Stimulated activated effector memory CD8-positive, alpha-beta T cell treated with anti-CD3 and anti-CD28 coated beads, Interleukin-12 subunit alpha, Interleukin-12 subunit beta, amount 100 ng/mL, for 72 hours (primary cell): ENCODE measurements at regions not wholly inside any gene's neighbourhood (a gene's known extent, or its start where the extent isn't known, plus 50 kb on each side); places are given as distances from the start of the nearest gene placed in this dataset.
"Not testable (repeated sequence)": the region's sequence is repeated elsewhere in the genome, so short reads cannot be mapped to it uniquely, and the experiment has no call there.

Source experiments
- ATAC-seq: fragments of 150-1000 bp; cut with Tn5 transposase; 2 replicates; pipeline ENCODE4 v1.10.0; 2021
- DNase-seq, 2 donors: peaks; one replicate each; pipeline ENCODE4 v3.0.0; 2021 to 2022; ENCODE audit warnings: low spot score in 2 of 2
- H3K27ac Mint-ChIP-seq: one replicate; pipeline ENCODE4 v1.8.0; 2022; ENCODE audit warnings: mild to moderate bottlenecking, mixed read lengths
- H3K36me3 Mint-ChIP-seq: one replicate; pipeline ENCODE4 v1.8.0; 2022; ENCODE audit warnings: mild to moderate bottlenecking, mixed read lengths
- H3K4me1 Mint-ChIP-seq: one replicate; pipeline ENCODE4 v1.8.0; 2022; ENCODE audit warnings: mixed read lengths
- H3K4me3 Mint-ChIP-seq: one replicate; pipeline ENCODE4 v1.8.0; 2022; ENCODE audit warnings: mild to moderate bottlenecking, mixed read lengths
- H3K9me3 Mint-ChIP-seq: one replicate; pipeline ENCODE4 v1.8.0; 2022; ENCODE audit warnings: mixed read lengths

DNA sequence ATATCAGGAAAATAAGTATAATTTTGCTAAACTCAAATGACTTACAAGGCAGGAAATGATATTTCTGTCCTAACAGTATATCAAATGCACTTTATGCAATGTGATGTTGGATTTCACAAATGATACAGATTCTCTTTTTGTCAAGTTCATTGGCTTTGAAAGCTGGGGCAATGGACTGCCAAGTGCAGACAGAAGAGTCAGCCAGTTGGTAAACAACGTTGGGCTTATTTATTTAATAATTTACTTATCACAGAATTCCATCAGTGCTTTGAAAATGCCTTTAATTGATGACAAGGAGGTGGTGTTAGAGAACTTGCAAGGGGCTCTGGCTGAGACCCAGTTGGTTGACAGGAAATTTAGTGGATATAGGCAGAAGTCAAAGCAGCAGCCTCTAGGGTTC lies 79.9 kb upstream of the ADGRG2 start:
- H3K9me3 Mint-ChIP-seq: peaks cover 4% of the 10 kb centered on the region
- no peaks in the 10 kb centered on the region for H3K36me3 Mint-ChIP-seq
- ATAC-seq (no peak), DNase-seq (no peak)
- H3K27ac Mint-ChIP-seq: no peak overlapping the region
- H3K4me1 Mint-ChIP-seq: no peaks in the 10 kb centered on the region
- H3K4me3 Mint-ChIP-seq: no peak overlapping the region

DNA sequence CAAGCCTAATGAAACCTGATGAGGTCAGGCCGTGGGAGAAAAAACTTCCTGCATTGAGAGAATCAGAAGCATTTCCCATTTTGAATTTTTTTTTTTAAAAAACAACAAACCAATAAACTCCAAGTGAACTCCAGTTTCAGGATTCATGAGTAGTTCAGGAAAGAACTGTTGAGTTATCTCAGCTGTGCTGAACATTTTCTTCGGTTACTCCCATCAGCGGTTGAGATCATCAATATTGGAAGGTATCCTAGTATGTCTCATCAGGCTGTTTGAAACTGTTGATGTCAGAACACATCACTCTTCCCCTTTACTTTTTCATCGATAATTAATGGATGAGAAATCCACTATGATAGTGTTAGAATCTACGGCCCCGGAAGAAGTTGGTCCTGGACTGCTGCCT lies 82.4 kb upstream of the ADGRG2 start:
- no peak for ATAC-seq
- no peak for DNase-seq
- no peaks in the 10 kb centered on the region for H3K4me1 Mint-ChIP-seq
- H3K4me3 Mint-ChIP-seq: no peak overlapping the region
- H3K36me3 Mint-ChIP-seq: no peaks in the 10 kb centered on the region
- no peak overlapping the region for H3K27ac Mint-ChIP-seq
- peaks cover 4% of the 10 kb centered on the region for H3K9me3 Mint-ChIP-seq

GRCh38 chrX:19212037-19212436 lies 89.8 kb upstream of the ADGRG2 start:
- Mint-ChIP-seq H3K27ac (peak overlapping the region; percentile 83), H3K9me3 (no peaks in the 10 kb centered on the region), H3K36me3 (no peaks in the 10 kb centered on the region), H3K4me3 (peak overlapping the region; percentile 30), H3K4me1 (peaks cover 11% of the 10 kb centered on the region)
- DNase-seq (no peak), ATAC-seq (no peak)

GRCh38 chrX:19213610-19214152 lies 91.4 kb upstream of the ADGRG2 start:
- Mint-ChIP-seq H3K9me3 (no peaks in the 10 kb centered on the region), H3K36me3 (no peaks in the 10 kb centered on the region), H3K4me1 (peaks cover 11% of the 10 kb centered on the region), H3K4me3 (no peak overlapping the region), H3K27ac (no peak overlapping the region)
- no peak for DNase-seq
- no peak for ATAC-seq

DNA sequence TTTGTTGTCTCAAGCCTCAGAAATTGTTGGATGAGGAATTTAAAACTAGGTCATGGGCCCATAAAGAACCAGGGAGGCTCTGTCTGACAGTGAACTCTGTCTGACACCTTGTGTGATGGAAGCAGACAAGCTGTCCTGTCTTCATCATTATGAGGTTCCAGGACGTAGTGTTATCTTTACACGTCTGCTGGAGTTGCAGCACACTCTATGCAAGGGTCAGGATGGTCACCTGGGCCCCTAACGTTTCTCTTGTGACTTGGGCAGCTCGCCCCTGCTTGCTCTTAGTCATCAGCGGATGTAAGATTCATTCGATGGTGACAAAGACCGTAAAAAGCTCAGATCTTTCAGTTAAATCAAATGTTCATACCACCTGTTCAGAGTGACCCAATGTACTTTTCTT lies 92.0 kb upstream of the ADGRG2 start:
- Mint-ChIP-seq H3K27ac (no peak overlapping the region), H3K4me1 (peaks cover 11% of the 10 kb centered on the region), H3K9me3 (no peaks in the 10 kb centered on the region), H3K36me3 (no peaks in the 10 kb centered on the region), H3K4me3 (no peak overlapping the region)
- no peak for ATAC-seq
- DNase-seq: no peak

GRCh38 chrX:19225909-19226308 lies 103.6 kb upstream of the ADGRG2 start:
- no peak overlapping the region for H3K27ac Mint-ChIP-seq

DNA sequence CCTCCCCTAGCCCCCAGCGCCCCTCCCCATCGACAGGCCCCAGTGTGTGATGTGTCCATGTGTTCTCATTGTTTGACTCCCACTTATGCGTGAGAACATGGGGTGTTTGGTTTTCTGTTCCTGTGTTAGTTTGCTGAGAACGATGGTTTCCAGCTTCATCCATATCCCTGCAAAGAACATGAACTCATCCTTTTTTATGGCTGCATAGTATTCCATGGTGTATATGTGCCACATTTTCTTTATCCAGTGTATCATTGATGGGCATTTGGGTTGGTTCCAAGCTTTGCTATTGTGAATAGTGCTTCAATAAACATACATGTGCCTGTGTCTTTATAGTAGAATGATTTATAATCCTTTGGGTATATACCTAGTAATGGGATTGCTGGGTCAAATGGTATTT lies 107.6 kb upstream of the ADGRG2 start:
- H3K4me1 Mint-ChIP-seq, H3K36me3 Mint-ChIP-seq, H3K9me3 Mint-ChIP-seq, H3K4me3 Mint-ChIP-seq, H3K27ac Mint-ChIP-seq, ATAC-seq, DNase-seq: not testable (repeated sequence)

More at GRCh38 chrX:19225909-19226308, 103.6 kb upstream of the ADGRG2 start:
- H3K4me3 Mint-ChIP-seq: no peak overlapping the region
- DNase-seq (no peak), ATAC-seq (peak; percentile 46)
- H3K36me3 Mint-ChIP-seq: no peaks in the 10 kb centered on the region
- H3K4me1 Mint-ChIP-seq: no peaks in the 10 kb centered on the region
- no peaks in the 10 kb centered on the region for H3K9me3 Mint-ChIP-seq

DNA sequence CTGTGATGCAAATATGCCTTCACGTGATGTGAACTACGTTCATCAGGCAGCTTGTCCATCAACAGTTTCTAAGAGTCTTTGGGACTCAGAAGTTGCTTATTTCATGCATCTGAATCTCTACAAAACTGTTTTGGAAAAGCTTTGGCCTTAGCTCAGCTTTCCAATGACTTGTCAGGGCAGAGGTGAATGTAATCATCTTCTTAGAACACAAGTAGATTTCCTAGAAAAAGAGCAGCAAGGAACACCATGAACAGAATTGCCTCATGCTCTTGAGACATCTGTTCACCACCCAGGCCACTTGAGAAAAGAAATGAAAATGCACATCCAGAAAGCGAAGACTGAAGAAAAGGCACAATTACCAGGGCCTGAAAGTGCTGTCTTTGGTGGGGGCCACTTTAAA lies 105.8 kb upstream of the PDHA1 start:
- Mint-ChIP-seq H3K36me3 (no peaks in the 10 kb centered on the region), H3K4me3 (no peak overlapping the region), H3K27ac (no peak overlapping the region), H3K4me1 (no peaks in the 10 kb centered on the region), H3K9me3 (no peaks in the 10 kb centered on the region)
- DNase-seq (no peak), ATAC-seq (no peak)

GRCh38 chrX:19243431-19243830 lies 100.3 kb upstream of the PDHA1 start:
- Mint-ChIP-seq H3K4me3 (no peak overlapping the region), H3K27ac (no peak overlapping the region), H3K36me3 (no peaks in the 10 kb centered on the region), H3K4me1 (no peaks in the 10 kb centered on the region), H3K9me3 (peaks cover 4% of the 10 kb centered on the region)
- no peak for DNase-seq
- ATAC-seq: no peak

- ATAC-seq, H3K27ac Mint-ChIP-seq, H3K4me1 Mint-ChIP-seq, H3K9me3 Mint-ChIP-seq, H3K36me3 Mint-ChIP-seq, DNase-seq, H3K4me3 Mint-ChIP-seq: not testable (repeated sequence)
These were observed 98.8 kb upstream of the PDHA1 start for GRCh38 chrX:19244921-19245320.

DNA sequence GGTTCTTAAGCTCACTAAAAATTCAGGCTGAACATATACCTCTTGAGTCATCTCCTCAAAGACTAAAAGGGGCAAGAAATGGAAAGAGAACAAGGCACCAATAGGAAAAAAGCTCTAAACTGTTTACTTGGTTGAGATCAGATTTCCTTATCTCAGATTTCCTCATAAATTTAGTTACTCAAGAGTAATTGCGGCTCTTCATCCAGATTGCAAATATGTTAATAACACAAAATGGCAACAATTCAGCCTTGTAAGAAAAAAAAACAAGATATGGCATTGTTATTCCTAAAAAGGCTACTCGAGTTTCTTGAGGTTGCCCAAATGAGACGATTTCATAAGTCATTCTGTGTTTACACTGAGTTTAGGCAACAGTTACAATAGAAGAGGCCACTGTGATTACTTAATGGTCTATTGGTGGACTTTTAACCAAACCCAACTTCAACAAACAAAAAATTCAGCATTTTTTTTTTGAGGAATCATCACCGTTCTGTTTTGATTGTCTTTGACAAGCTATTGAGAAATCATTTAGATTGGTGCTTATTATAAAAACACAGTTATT lies 97.9 kb upstream of the PDHA1 start:
- DNase-seq (no peak), ATAC-seq (no peak)
- H3K36me3 Mint-ChIP-seq: no peaks in the 10 kb centered on the region
- H3K4me1 Mint-ChIP-seq: no peaks in the 10 kb centered on the region
- H3K27ac Mint-ChIP-seq: no peak overlapping the region
- H3K9me3 Mint-ChIP-seq: peaks cover 10% of the 10 kb centered on the region
- no peak overlapping the region for H3K4me3 Mint-ChIP-seq

GRCh38 chrX:19256986-19257385 lies 86.7 kb upstream of the PDHA1 start:
- H3K4me1 Mint-ChIP-seq: no peaks in the 10 kb centered on the region
- H3K27ac Mint-ChIP-seq: no peak overlapping the region
- no peaks in the 10 kb centered on the region for H3K36me3 Mint-ChIP-seq
- no peaks in the 10 kb centered on the region for H3K9me3 Mint-ChIP-seq
- DNase-seq (no peak), ATAC-seq (no peak)
- no peak overlapping the region for H3K4me3 Mint-ChIP-seq

GRCh38 chrX:19261026-19261425 lies 82.7 kb upstream of the PDHA1 start:
- not testable (repeated sequence) for H3K4me1 Mint-ChIP-seq, DNase-seq, H3K27ac Mint-ChIP-seq, H3K9me3 Mint-ChIP-seq, ATAC-seq, H3K36me3 Mint-ChIP-seq, H3K4me3 Mint-ChIP-seq

DNA sequence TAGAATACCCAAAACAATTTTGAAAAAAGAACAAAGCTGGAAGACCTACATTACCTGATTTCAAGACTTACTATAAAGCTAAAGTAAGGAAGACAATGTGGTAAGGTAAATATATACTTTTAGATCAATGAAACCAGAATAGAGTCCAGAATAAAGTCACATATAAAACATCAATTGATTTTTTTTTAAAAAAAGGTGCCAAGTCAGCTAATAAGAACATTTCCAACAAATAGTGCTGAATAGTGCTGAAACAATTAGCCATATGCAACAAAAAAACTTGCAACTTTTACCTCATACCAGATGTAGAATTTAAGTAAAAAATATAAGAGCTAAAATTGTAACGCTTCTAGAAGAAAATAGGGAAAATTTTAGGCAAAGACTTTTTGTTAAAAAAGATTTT lies 73.0 kb upstream of the PDHA1 start:
- no peak overlapping the region for H3K4me3 Mint-ChIP-seq
- no peak overlapping the region for H3K27ac Mint-ChIP-seq
- DNase-seq (no peak), ATAC-seq (no peak)
- H3K4me1 Mint-ChIP-seq: no peaks in the 10 kb centered on the region
- H3K36me3 Mint-ChIP-seq: no peaks in the 10 kb centered on the region
- H3K9me3 Mint-ChIP-seq: no peaks in the 10 kb centered on the region

GRCh38 chrX:19272452-19272851 lies 71.3 kb upstream of the PDHA1 start:
- ATAC-seq (peak; percentile 55), DNase-seq (no peak)
- Mint-ChIP-seq H3K4me3 (no peak overlapping the region), H3K27ac (no peak overlapping the region), H3K4me1 (no peaks in the 10 kb centered on the region), H3K36me3 (no peaks in the 10 kb centered on the region), H3K9me3 (no peaks in the 10 kb centered on the region)

GRCh38 chrX:19280636-19281035 lies 63.1 kb upstream of the PDHA1 start:
- DNase-seq (no peak), ATAC-seq (no peak)
- no peaks in the 10 kb centered on the region for H3K36me3 Mint-ChIP-seq
- no peaks in the 10 kb centered on the region for H3K9me3 Mint-ChIP-seq
- no peak overlapping the region for H3K27ac Mint-ChIP-seq
- H3K4me1 Mint-ChIP-seq: no peaks in the 10 kb centered on the region
- H3K4me3 Mint-ChIP-seq: no peak overlapping the region

DNA sequence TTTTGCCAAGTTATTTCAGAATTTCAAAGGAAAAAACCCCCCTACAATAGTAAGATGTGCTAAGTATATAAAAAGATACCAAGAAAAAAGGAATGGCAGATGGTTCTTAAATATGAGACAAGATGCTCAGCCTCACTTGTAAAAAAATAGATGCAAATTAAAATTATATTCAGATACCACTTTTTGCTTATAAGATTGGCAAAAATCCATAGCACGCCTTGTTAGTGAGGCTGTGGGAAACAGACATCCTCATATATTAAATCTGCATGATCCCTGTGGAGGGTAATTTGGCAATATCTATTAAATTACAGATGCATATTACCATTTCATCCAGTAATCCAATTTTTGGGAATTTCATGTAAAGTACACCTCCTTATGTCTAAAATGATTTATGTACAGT lies 62.5 kb upstream of the PDHA1 start:
- ATAC-seq: no peak
- Mint-ChIP-seq H3K4me1 (no peaks in the 10 kb centered on the region), H3K4me3 (no peak overlapping the region), H3K27ac (no peak overlapping the region), H3K9me3 (no peaks in the 10 kb centered on the region), H3K36me3 (no peaks in the 10 kb centered on the region)
- no peak for DNase-seq
